ENCODE measurements at regions not wholly inside any gene's neighbourhood (a gene's known extent, or its start where the extent isn't known, plus 50 kb on each side); places are given as distances from the start of the nearest gene placed in this dataset.

GRCh38 chr9:78985084-78985738, 586.6 kb upstream of the TLE4 start:
- Histone ChIP-seq H2AFZ (ENCODE audit: low read depth, low read length) (no peak overlapping the region), H3K79me2 (ENCODE audit: control insufficient read depth, insufficient read depth, low read length) (no peaks in the 10 kb centered on the region), H3K36me3 (ENCODE audit: control insufficient read depth in 2 of 2, extremely low read depth in 1 of 2, insufficient read depth in 2 of 2, low read length in 2 of 2) (no peaks in the 10 kb centered on the region), H4K20me1 (replicated peaks; ENCODE audit: control insufficient read depth, extremely low read depth, insufficient read depth, low read length) (no peaks in the 10 kb centered on the region), H3K27ac (ENCODE audit: insufficient read depth, low read depth, low read length) (no peak overlapping the region), H3K9ac (replicated peaks; ENCODE audit: extremely low read depth, insufficient read depth, low read length) (no peak overlapping the region), H3K4me2 (ENCODE audit: insufficient read depth, low read length) (no peak overlapping the region), H3K9me3 (replicated peaks; ENCODE audit: control insufficient read depth, insufficient read depth, low read length) (no peaks in the 10 kb centered on the region), H3K9me1 (replicated peaks; ENCODE audit: control insufficient read depth, extremely low read depth, insufficient read depth, low read length) (no peaks in the 10 kb centered on the region), H3K4me1 (ENCODE audit: control insufficient read depth, extremely low read depth, insufficient read depth, low read length) (peaks cover 9% of the 10 kb centered on the region), H3K4me3 (replicated peaks in 1 of 3; ENCODE audit: insufficient read depth in 1 of 3, low read depth in 1 of 3, low read length in 3 of 3) (no peak overlapping the region), H3K27me3 (ENCODE audit: control insufficient read depth in 2 of 2, insufficient read depth in 2 of 2, low read length in 2 of 2) (no peaks in the 10 kb centered on the region)
- ChIA-PET CTCF (interaction anchor here (0.7 to 2.7 kb wide), 5 partner anchors 10 to 61 kb away, joined by 3 to 7 read pairs (median 4); no protein-coding TSS in a partner anchor), POLR2A (no interaction called here)
- DNase-seq (ENCODE audit: low read depth, low spot score) (no peak), FAIRE-seq (no peak)
- no TSS peak for BruUV-seq (replicated peaks)
- dilution Hi-C loops (cut with MboI; ENCODE audit: extremely low pct_ligation_motif_present, low sequenced_read_pairs) = no loop called here
- intact Hi-C loops (cut with micrococcal nuclease) = no loop called here
- TF ChIP-seq POLR2AphosphoS5 (IDR thresholded peaks at IDR 0.05; ENCODE audit: insufficient read depth, low read depth, low read length) (no peak), CTCF (IDR thresholded peaks at IDR 0.05; ENCODE audit: extremely low read depth in 1 of 2, insufficient read depth in 1 of 2, low read depth in 1 of 2, low read length in 2 of 2) (no peak), FOS (IDR thresholded peaks at IDR 0.05; ENCODE audit: borderline replicate concordance, insufficient read depth, low read length) (no peak), GATA2 (IDR thresholded peaks at IDR 0.05; ENCODE audit: insufficient read depth, insufficient read length, low read depth, low read length) (no peak)

GRCh38 chr9:78986446-78986845, 585.3 kb upstream of the TLE4 start:
- TF ChIP-seq FOS (IDR thresholded peaks at IDR 0.05; ENCODE audit: borderline replicate concordance, insufficient read depth, low read length) (no peak), EZH2 (IDR thresholded peaks at IDR 0.05; ENCODE audit: borderline replicate concordance, low read depth, low read length, severe bottlenecking) (no peak), POLR2AphosphoS5 (IDR thresholded peaks at IDR 0.05; ENCODE audit: insufficient read depth, low read depth, low read length) (no peak), MAX (IDR thresholded peaks at IDR 0.05; ENCODE audit: insufficient read depth, insufficient read length) (no peak), CTCF (IDR thresholded peaks at IDR 0.05; ENCODE audit: extremely low read depth in 1 of 2, insufficient read depth in 1 of 2, low read depth in 1 of 2, low read length in 2 of 2) (no peak), POLR2A (IDR thresholded peaks at IDR 0.05; ENCODE audit: low read depth, low read length) (no peak), JUN (IDR thresholded peaks at IDR 0.05; ENCODE audit: borderline replicate concordance, insufficient read depth, insufficient read length, low read depth) (no peak), GATA2 (IDR thresholded peaks at IDR 0.05; ENCODE audit: insufficient read depth, insufficient read length, low read depth, low read length) (no peak), MYC (IDR thresholded peaks at IDR 0.05; ENCODE audit: low read depth, low read length) (no peak)
- DNase-seq (ENCODE audit: low read depth, low spot score) = no peak
- Histone ChIP-seq H3K27me3 (ENCODE audit: control insufficient read depth in 2 of 2, insufficient read depth in 2 of 2, low read length in 2 of 2) (no peaks in the 10 kb centered on the region), H4K20me1 (replicated peaks; ENCODE audit: control insufficient read depth, extremely low read depth, insufficient read depth, low read length) (no peaks in the 10 kb centered on the region), H3K9ac (replicated peaks; ENCODE audit: extremely low read depth, insufficient read depth, low read length) (no peak overlapping the region), H3K4me3 (replicated peaks in 1 of 3; ENCODE audit: insufficient read depth in 1 of 3, low read depth in 1 of 3, low read length in 3 of 3) (no peak overlapping the region), H3K36me3 (ENCODE audit: control insufficient read depth in 2 of 2, extremely low read depth in 1 of 2, insufficient read depth in 2 of 2, low read length in 2 of 2) (no peaks in the 10 kb centered on the region), H2AFZ (ENCODE audit: low read depth, low read length) (no peak overlapping the region), H3K4me1 (ENCODE audit: control insufficient read depth, extremely low read depth, insufficient read depth, low read length) (peaks cover 10% of the 10 kb centered on the region), H3K9me1 (replicated peaks; ENCODE audit: control insufficient read depth, extremely low read depth, insufficient read depth, low read length) (no peaks in the 10 kb centered on the region), H3K79me2 (ENCODE audit: control insufficient read depth, insufficient read depth, low read length) (no peaks in the 10 kb centered on the region), H3K27ac (ENCODE audit: insufficient read depth, low read depth, low read length) (no peak overlapping the region), H3K9me3 (replicated peaks; ENCODE audit: control insufficient read depth, insufficient read depth, low read length) (no peaks in the 10 kb centered on the region), H3K4me2 (ENCODE audit: insufficient read depth, low read length) (no peak overlapping the region)
- no peak for FAIRE-seq
- ChIA-PET POLR2A (no interaction called here), CTCF (interaction anchor here (1.0 kb wide), 1 partner anchor 13 kb away, joined by 3 read pairs; no protein-coding TSS in a partner anchor)
- dilution Hi-C loops (cut with MboI; ENCODE audit: extremely low pct_ligation_motif_present, low sequenced_read_pairs) (no loop called here), intact Hi-C loops (cut with micrococcal nuclease) (no loop called here)
- no TSS peak for BruUV-seq (replicated peaks)
